ENCODE measurements at regions not wholly inside any gene's neighbourhood (a gene's known extent, or its start where the extent isn't known, plus 50 kb on each side); places are given as distances from the start of the nearest gene placed in this dataset.
A peak's percentile ranks its signal among the peaks of the same experiment; 100 is the strongest.

DNA sequence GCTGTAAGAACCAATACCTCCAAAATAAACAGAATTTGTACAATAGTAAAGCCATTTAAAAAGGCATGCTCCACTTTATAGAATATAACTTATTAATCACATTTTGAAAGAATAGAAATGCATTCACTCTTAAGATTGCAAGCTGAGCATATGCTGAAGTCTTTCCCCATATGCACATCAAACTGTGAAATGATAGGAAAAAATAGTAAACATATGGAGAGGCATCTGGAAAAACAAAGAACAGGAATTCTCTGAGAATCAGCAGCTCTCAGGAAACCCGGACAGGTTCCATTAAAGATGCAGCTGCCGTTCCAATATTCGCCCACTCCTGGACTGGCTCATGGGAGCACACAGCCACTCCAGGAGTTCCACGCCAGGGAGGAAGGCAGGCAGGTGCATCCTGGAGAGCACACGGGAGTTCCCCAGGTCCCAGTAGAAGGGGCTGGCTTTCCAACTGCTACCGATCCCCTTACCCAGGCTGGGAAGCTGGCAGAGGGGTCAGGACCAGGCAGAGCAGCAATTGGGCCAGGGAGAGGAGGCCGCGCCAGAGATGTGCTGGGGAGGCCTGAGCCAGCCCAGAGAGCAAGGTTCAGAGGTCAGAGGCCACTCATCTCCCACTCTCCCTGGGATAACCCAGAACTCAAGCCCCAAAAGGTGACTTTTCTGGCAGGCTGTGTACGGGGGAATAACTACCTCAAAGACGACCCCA lies 111.1 kb downstream of the DLL1 start:
- no peaks in the 10 kb centered on the region for H3K4me1 ChIP-seq (ENCODE audit: control extremely low read depth in 1 of 4, control insufficient read depth in 4 of 4, insufficient read depth in 4 of 4, low read length in 3 of 4)
- H3K27ac ChIP-seq (ENCODE audit: insufficient read depth in 1 of 2, low read depth in 1 of 2, low read length in 2 of 2, poor library complexity in 1 of 2, severe bottlenecking in 2 of 2), result no peak overlapping the region
- DNase-seq, result no peak
- ChIA-PET POLR2A (interaction anchor here (0.7 kb wide), 1 partner anchor 1469 kb away, joined by 3 read pairs; no protein-coding TSS in a partner anchor), CTCF (interaction anchor here (1.6 kb wide), 1 partner anchor 188 kb away, joined by 3 read pairs; no protein-coding TSS in a partner anchor)
- H3K36me3 ChIP-seq (ENCODE audit: control insufficient read depth in 4 of 4, insufficient read depth in 4 of 4, low read length in 3 of 4), result no peaks in the 10 kb centered on the region
- H3K9me3 ChIP-seq (ENCODE audit: control extremely low read depth in 1 of 5, control insufficient read depth in 4 of 5, insufficient read depth in 2 of 5, low read depth in 1 of 5, low read length in 4 of 5), result peaks cover 0 to 3% (median 0%) of the 10 kb centered on the region in 5 experiments
- peaks cover 0 to 11% (median 2%) of the 10 kb centered on the region in 5 experiments for H3K27me3 ChIP-seq (replicated peaks in 2 of 5; ENCODE audit: control insufficient read depth in 4 of 5, insufficient read depth in 5 of 5, low read length in 4 of 5)
- 94% methylated on average over 10 of the region's 10 CpGs for WGBS (ENCODE audit: insufficient coverage)
- no peak overlapping the region for H3K4me3 ChIP-seq (ENCODE audit: control insufficient read depth in 1 of 7, extremely low read depth in 1 of 7, insufficient read depth in 4 of 7, low read depth in 2 of 7, low read length in 6 of 7)

- 96% methylated on average over 26 of the region's 30 CpGs for WGBS (ENCODE audit: insufficient coverage)
- ChIA-PET POLR2A (no interaction called here), CTCF (no interaction called here)
- no peak overlapping the region for H3K4me3 ChIP-seq (ENCODE audit: control insufficient read depth in 1 of 7, extremely low read depth in 1 of 7, insufficient read depth in 4 of 7, low read depth in 2 of 7, low read length in 6 of 7)
- DNase-seq, result no peak
- peaks cover 0 to 11% (median 2%) of the 10 kb centered on the region in 5 experiments for H3K27me3 ChIP-seq (replicated peaks in 2 of 5; ENCODE audit: control insufficient read depth in 4 of 5, insufficient read depth in 5 of 5, low read length in 4 of 5)
- H3K4me1 ChIP-seq (ENCODE audit: control extremely low read depth in 1 of 4, control insufficient read depth in 4 of 4, insufficient read depth in 4 of 4, low read length in 3 of 4), result peaks cover 0 to 6% (median 0%) of the 10 kb centered on the region in 4 experiments
- peaks cover 0 to 3% (median 0%) of the 10 kb centered on the region in 5 experiments for H3K9me3 ChIP-seq (ENCODE audit: control extremely low read depth in 1 of 5, control insufficient read depth in 4 of 5, insufficient read depth in 2 of 5, low read depth in 1 of 5, low read length in 4 of 5)
- no peak overlapping the region for H3K27ac ChIP-seq (ENCODE audit: insufficient read depth in 1 of 2, low read depth in 1 of 2, low read length in 2 of 2, poor library complexity in 1 of 2, severe bottlenecking in 2 of 2)
- H3K36me3 ChIP-seq (ENCODE audit: control insufficient read depth in 4 of 4, insufficient read depth in 4 of 4, low read length in 3 of 4), result no peaks in the 10 kb centered on the region
Measured at GRCh38 chr6:170178561-170179477, 112.1 kb downstream of the DLL1 start.

DNA sequence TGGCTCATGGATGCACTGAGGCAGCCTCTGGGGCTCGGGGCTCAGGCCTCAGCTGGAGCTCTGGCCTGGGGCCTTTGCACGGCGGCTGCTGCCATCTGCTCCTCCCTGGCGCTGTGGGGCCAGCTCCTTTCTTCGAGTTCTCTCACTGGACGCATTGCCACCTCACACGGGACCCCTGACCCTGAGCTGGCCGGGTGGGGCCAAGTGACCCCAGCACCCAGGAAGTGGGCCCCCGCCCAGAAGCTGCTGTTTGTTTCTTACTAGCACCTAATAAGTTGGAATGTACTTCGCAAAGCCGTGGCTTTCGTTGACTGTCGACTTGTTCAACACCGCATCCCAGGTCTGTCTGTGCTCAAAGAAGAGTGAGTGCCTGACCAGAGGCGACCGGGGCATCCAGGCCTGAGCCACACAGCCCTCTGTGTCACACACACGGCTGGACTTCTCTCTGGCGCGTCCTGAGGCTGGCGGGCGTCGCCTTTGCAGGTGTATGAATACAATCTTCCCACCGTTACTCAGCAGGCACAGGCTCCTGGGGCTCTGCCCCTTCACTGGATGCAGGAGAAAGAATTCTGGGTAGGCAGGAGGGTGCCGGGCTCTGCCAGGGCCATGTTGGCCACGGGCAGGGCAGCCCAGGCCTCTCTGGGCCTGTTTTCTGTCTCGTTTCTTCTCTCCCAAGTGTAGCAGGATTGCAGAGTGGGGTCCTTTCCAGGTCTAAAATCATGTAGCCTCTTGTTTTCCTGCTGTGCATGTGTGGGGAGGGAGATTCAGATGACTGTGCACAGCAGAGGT lies 112.9 kb downstream of the DLL1 start:
- POLR2A ChIA-PET, result no interaction called here
- H3K4me3 ChIP-seq (ENCODE audit: control insufficient read depth in 1 of 7, extremely low read depth in 1 of 7, insufficient read depth in 4 of 7, low read depth in 2 of 7, low read length in 6 of 7), result no peak overlapping the region
- DNase-seq, result no peak
- no peak overlapping the region for H3K27ac ChIP-seq (ENCODE audit: insufficient read depth in 1 of 2, low read depth in 1 of 2, low read length in 2 of 2, poor library complexity in 1 of 2, severe bottlenecking in 2 of 2)
- CTCF ChIA-PET, result no interaction called here
- H3K4me1 ChIP-seq (ENCODE audit: control extremely low read depth in 1 of 4, control insufficient read depth in 4 of 4, insufficient read depth in 4 of 4, low read length in 3 of 4), result peaks cover 0 to 6% (median 0%) of the 10 kb centered on the region in 4 experiments
- H3K36me3 ChIP-seq (ENCODE audit: control insufficient read depth in 4 of 4, insufficient read depth in 4 of 4, low read length in 3 of 4), result no peaks in the 10 kb centered on the region
- no peaks in the 10 kb centered on the region for H3K9me3 ChIP-seq (ENCODE audit: control extremely low read depth in 1 of 5, control insufficient read depth in 4 of 5, insufficient read depth in 2 of 5, low read depth in 1 of 5, low read length in 4 of 5)
- H3K27me3 ChIP-seq (replicated peaks in 2 of 5; ENCODE audit: control insufficient read depth in 4 of 5, insufficient read depth in 5 of 5, low read length in 4 of 5), result peaks cover 0 to 11% (median 2%) of the 10 kb centered on the region in 5 experiments
- 98% methylated on average over 26 of the region's 26 CpGs for WGBS (ENCODE audit: insufficient coverage)

GRCh38 chr6:170176898-170177771 lies 113.7 kb downstream of the DLL1 start:
- Histone ChIP-seq H3K27ac (ENCODE audit: insufficient read depth in 1 of 2, low read depth in 1 of 2, low read length in 2 of 2, poor library complexity in 1 of 2, severe bottlenecking in 2 of 2) (no peak overlapping the region), H3K36me3 (ENCODE audit: control insufficient read depth in 4 of 4, insufficient read depth in 4 of 4, low read length in 3 of 4) (no peaks in the 10 kb centered on the region), H3K4me1 (ENCODE audit: control extremely low read depth in 1 of 4, control insufficient read depth in 4 of 4, insufficient read depth in 4 of 4, low read length in 3 of 4) (peaks cover 0 to 6% (median 0%) of the 10 kb centered on the region in 4 experiments), H3K4me3 (ENCODE audit: control insufficient read depth in 1 of 7, extremely low read depth in 1 of 7, insufficient read depth in 4 of 7, low read depth in 2 of 7, low read length in 6 of 7) (no peak overlapping the region), H3K9me3 (ENCODE audit: control extremely low read depth in 1 of 5, control insufficient read depth in 4 of 5, insufficient read depth in 2 of 5, low read depth in 1 of 5, low read length in 4 of 5) (no peaks in the 10 kb centered on the region), H3K27me3 (replicated peaks in 2 of 5; ENCODE audit: control insufficient read depth in 4 of 5, insufficient read depth in 5 of 5, low read length in 4 of 5) (peaks cover 0 to 6% (median under 1%) of the 10 kb centered on the region in 5 experiments)
- POLR2A ChIA-PET, result no interaction called here
- CTCF ChIA-PET, result no interaction called here
- peak in 2 of 3 donors; percentile 37 to 45 for DNase-seq
- 94% methylated on average over 39 of the region's 61 CpGs for WGBS (ENCODE audit: insufficient coverage)

GRCh38 chr6:170176136-170176897 lies 114.6 kb downstream of the DLL1 start:
- no peaks in the 10 kb centered on the region for H3K27me3 ChIP-seq (replicated peaks in 2 of 5; ENCODE audit: control insufficient read depth in 4 of 5, insufficient read depth in 5 of 5, low read length in 4 of 5)
- peaks cover 0 to 6% (median 0%) of the 10 kb centered on the region in 4 experiments for H3K4me1 ChIP-seq (ENCODE audit: control extremely low read depth in 1 of 4, control insufficient read depth in 4 of 4, insufficient read depth in 4 of 4, low read length in 3 of 4)
- peaks cover 0 to 2% (median 0%) of the 10 kb centered on the region in 5 experiments for H3K9me3 ChIP-seq (ENCODE audit: control extremely low read depth in 1 of 5, control insufficient read depth in 4 of 5, insufficient read depth in 2 of 5, low read depth in 1 of 5, low read length in 4 of 5)
- H3K36me3 ChIP-seq (ENCODE audit: control insufficient read depth in 4 of 4, insufficient read depth in 4 of 4, low read length in 3 of 4), result no peaks in the 10 kb centered on the region
- H3K27ac ChIP-seq (ENCODE audit: insufficient read depth in 1 of 2, low read depth in 1 of 2, low read length in 2 of 2, poor library complexity in 1 of 2, severe bottlenecking in 2 of 2), result no peak overlapping the region
- ChIA-PET CTCF (no interaction called here), POLR2A (no interaction called here)
- WGBS (ENCODE audit: insufficient coverage), result 93% methylated on average over 44 of the region's 51 CpGs
- no peak overlapping the region for H3K4me3 ChIP-seq (ENCODE audit: control insufficient read depth in 1 of 7, extremely low read depth in 1 of 7, insufficient read depth in 4 of 7, low read depth in 2 of 7, low read length in 6 of 7)
- no peak for DNase-seq
